ENCODE measurements at regions not wholly inside any gene's neighbourhood (a gene's known extent, or its start where the extent isn't known, plus 50 kb on each side); places are given as distances from the start of the nearest gene placed in this dataset.

DNA sequence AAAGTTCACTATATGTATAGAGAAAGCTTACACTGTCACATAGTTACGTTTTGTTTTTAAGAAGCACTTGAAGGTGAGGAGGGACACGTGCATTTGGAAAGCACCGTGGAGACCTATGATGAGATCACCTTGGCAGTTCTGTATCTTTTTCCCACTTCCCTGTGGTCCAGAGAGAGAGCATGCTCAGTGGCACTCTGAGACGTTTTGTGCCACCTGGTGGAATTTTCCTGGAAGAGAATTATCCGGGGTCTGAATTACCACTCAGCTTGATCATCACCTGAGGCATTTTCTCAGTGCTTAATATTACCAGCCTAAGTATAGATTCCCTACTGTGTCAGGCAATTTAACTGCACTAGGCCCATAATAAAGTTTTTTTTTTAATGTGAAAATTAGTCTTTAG is 469.4 kb upstream of the SMIM21 start:
- Histone ChIP-seq H3K27ac (no peak overlapping the region), H3K4me3 (no peak overlapping the region), H3K9me3 (no peaks in the 10 kb centered on the region), H3K27me3 (ENCODE audit: low read depth) (no peaks in the 10 kb centered on the region), H3K4me1 (no peaks in the 10 kb centered on the region), H3K36me3 (no peaks in the 10 kb centered on the region)
- DNase-seq (no peak), ATAC-seq (peak in 1 of 2 donors; percentile 60)
- intact Hi-C loops (cut with DNase I) = no loop called here
- TF ChIP-seq, protein P1, sequence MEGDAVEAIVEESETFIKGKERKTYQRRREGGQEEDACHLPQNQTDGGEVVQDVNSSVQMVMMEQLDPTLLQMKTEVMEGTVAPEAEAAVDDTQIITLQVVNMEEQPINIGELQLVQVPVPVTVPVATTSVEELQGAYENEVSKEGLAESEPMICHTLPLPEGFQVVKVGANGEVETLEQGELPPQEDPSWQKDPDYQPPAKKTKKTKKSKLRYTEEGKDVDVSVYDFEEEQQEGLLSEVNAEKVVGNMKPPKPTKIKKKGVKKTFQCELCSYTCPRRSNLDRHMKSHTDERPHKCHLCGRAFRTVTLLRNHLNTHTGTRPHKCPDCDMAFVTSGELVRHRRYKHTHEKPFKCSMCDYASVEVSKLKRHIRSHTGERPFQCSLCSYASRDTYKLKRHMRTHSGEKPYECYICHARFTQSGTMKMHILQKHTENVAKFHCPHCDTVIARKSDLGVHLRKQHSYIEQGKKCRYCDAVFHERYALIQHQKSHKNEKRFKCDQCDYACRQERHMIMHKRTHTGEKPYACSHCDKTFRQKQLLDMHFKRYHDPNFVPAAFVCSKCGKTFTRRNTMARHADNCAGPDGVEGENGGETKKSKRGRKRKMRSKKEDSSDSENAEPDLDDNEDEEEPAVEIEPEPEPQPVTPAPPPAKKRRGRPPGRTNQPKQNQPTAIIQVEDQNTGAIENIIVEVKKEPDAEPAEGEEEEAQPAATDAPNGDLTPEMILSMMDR (IDR thresholded peaks at IDR 0.05) = no peak

DNA sequence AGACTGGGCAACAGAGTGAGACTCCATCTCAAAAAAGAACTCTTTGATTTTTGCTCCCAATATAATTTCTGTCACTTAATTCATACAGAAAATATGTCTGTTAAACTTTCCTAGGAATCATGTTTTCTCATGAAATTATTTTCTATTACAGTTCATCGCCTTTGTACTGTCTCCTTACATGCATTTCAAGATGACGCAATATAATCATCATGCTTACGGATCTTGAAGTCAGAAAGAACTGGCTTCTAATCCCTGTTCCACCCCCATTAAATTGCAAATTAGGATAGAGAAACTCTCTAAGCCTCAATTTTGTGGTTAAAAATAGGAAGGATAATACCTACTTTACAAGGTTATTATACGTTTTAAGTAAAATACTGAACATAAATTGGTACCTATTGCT is 467.6 kb upstream of the SMIM21 start:
- ATAC-seq (no peak), DNase-seq (no peak)
- no peak overlapping the region for H3K4me3 ChIP-seq
- H3K4me1 ChIP-seq = no peaks in the 10 kb centered on the region
- H3K9me3 ChIP-seq = no peaks in the 10 kb centered on the region
- H3K27me3 ChIP-seq (ENCODE audit: low read depth) = no peaks in the 10 kb centered on the region
- TF ChIP-seq, protein P1 (IDR thresholded peaks at IDR 0.05) = no peak
- H3K36me3 ChIP-seq = no peaks in the 10 kb centered on the region
- no peak overlapping the region for H3K27ac ChIP-seq
- intact Hi-C loops (cut with DNase I) = no loop called here

DNA sequence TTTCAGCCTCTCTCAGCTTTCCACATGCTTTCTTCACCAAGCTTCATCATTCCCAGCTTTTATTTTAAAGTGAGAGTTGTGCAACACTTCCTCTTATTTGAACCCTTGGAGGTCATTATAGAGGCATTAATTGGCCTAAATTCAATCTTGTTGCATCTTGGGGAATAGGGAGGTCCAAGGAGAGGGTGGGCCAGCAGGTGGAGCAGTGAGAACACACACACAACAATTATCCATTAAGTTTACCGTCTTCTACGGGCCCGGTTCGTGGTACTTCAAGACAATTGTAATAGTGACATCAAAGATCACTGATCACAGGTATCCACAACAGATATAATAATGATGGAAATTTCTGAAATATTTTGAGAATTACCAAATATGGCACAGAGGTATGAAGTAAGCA is 457.2 kb upstream of the SMIM21 start:
- no peak for DNase-seq
- TF ChIP-seq, protein P1 (IDR thresholded peaks at IDR 0.05) = no peak
- Histone ChIP-seq H3K4me3 (no peak overlapping the region), H3K4me1 (no peaks in the 10 kb centered on the region), H3K36me3 (no peaks in the 10 kb centered on the region), H3K9me3 (no peaks in the 10 kb centered on the region), H3K27ac (no peak overlapping the region), H3K27me3 (ENCODE audit: low read depth) (no peaks in the 10 kb centered on the region)
- ATAC-seq = no peak
- intact Hi-C loops (cut with DNase I) = no loop called here

DNA sequence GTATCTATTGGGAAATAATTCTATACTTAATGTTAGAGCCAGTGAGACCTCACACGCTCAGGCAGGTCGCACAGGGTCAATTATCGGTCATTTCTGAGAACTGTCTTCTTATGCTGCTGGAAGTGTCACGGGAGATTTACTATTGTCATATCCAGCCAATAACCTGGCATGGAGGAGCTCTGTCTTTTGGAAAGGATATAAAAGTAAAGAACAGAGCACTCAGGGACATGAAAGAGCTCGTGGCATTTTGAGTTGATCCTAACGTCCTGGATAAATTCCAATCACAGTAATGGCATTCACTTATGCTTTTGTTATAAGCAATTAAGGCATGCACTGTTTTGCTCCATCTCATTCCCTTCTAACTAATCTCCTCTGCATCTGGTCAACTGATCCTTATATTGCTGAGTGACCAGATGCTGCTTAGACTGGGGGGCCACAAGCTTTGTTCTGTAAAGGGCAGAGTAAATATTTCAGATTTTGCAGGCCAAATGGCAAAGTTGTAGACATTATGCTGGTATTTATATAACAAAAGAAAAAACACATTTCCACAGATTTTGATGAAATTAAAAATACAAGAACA is 453.5 kb upstream of the SMIM21 start:
- Histone ChIP-seq H3K9me3 (no peaks in the 10 kb centered on the region), H3K27me3 (ENCODE audit: low read depth) (no peaks in the 10 kb centered on the region), H3K4me1 (no peaks in the 10 kb centered on the region), H3K4me3 (no peak overlapping the region), H3K36me3 (no peaks in the 10 kb centered on the region), H3K27ac (no peak overlapping the region)
- intact Hi-C loops (cut with DNase I) = no loop called here
- no peak for DNase-seq
- TF ChIP-seq, protein P1 (IDR thresholded peaks at IDR 0.05) = no peak
- ATAC-seq = no peak

DNA sequence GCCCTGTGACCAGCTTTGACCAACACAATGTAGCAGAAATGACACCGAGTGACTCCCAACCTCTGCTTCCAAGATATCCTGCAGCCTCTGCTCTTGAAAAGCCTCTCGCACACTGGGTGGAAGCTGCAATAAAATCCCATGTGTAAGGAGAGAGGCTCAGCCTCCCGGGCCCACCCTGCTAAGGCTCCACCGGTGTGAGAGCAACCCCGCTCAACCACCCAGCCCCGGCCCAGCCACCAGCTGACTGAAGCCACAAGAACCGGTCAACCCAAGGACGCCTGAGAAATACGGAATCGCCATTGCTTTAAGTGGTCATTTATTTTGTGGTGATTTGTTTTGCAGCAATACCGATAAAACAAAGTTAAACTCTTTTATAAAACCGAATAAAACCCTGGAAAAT is 452.8 kb upstream of the SMIM21 start:
- intact Hi-C loops (cut with DNase I) = no loop called here
- Histone ChIP-seq H3K27me3 (ENCODE audit: low read depth) (no peaks in the 10 kb centered on the region), H3K4me3 (no peak overlapping the region), H3K36me3 (no peaks in the 10 kb centered on the region), H3K27ac (no peak overlapping the region), H3K9me3 (no peaks in the 10 kb centered on the region), H3K4me1 (no peaks in the 10 kb centered on the region)
- DNase-seq (no peak), ATAC-seq (no peak)
- TF ChIP-seq, protein P1 (IDR thresholded peaks at IDR 0.05) = no peak

DNA sequence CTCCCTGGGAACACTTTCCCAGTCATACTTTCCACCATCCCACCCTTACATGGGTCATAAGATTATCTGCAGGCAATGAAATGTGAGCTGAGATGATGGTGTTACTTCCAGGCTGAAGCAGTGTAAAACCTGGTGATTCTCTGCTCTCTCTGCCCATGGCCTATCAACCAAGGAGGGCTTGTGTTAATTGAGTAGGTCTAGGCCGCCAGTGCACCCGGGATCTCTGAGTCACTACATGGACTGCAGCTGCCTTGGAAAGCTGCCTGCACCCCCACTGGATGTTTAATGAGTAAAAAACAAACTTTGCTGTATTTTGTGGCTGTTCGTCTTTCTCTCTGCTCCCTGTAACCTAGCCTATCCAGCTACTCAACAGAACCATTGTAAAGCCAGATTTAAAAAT is 451.7 kb upstream of the SMIM21 start:
- Histone ChIP-seq H3K36me3 (no peaks in the 10 kb centered on the region), H3K4me3 (no peak overlapping the region), H3K27me3 (ENCODE audit: low read depth) (no peaks in the 10 kb centered on the region), H3K9me3 (no peaks in the 10 kb centered on the region), H3K27ac (no peak overlapping the region), H3K4me1 (no peaks in the 10 kb centered on the region)
- TF ChIP-seq, protein P1 (IDR thresholded peaks at IDR 0.05) = no peak
- intact Hi-C loops (cut with DNase I) = no loop called here
- DNase-seq (no peak), ATAC-seq (no peak)

All from lower lobe of right lung (tissue), 2 donors.